ENCODE measurements at regions not wholly inside any gene's neighbourhood (a gene's known extent, or its start where the extent isn't known, plus 50 kb on each side); places are given as distances from the start of the nearest gene placed in this dataset.

DNA sequence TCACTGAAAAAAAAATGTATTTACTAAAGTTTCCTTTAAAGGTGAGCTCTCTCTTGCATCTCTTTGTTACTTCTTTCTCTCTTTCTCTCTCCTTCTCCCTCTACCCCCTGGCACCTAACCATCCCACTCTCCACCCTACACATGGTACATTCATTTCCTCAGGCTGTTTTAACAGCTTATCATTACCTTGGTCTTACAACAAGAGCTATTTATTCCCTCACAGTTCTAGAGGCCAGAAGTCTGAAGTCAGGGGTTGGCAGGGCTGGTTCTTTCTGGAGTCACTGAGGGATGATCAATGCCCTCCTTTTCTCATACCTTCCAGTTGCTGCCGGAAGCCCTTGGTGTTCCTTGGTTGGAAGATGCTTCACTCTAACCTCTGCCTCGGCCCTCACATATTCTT is 91.1 kb upstream of the DSCAM start:
- no peaks in the 10 kb centered on the region for H3K27me3 ChIP-seq (ENCODE audit: insufficient read depth, low read length)
- H3K9me3 ChIP-seq (ENCODE audit: low read length), result no peaks in the 10 kb centered on the region
- H3K36me3 ChIP-seq (ENCODE audit: insufficient read depth, low read length), result no peaks in the 10 kb centered on the region
- H3K4me1 ChIP-seq (ENCODE audit: insufficient read depth, low read length), result no peaks in the 10 kb centered on the region
- H3K4me3 ChIP-seq (ENCODE audit: low read length), result no peak overlapping the region
- no peak overlapping the region for H2AFZ ChIP-seq (ENCODE audit: low read depth, low read length)

DNA sequence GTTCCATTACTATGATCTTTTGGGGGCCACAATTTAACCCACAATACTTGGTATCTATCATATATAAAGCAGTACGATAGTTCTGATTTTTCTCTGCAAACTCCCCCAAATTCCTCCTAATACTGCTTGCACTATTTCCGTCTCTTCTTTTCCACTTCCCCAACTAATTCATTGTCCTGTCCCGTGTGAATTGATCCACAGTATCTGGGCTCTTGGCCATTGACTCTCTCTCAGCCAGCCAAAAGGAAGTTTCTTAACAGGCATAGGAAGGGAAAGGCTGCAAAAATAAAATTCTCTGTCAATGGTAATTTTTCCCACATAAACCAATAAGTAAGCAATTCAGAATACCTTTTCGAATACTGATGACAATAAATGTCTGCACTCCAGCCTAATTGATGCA is 91.7 kb upstream of the DSCAM start:
- H3K4me1 ChIP-seq (ENCODE audit: insufficient read depth, low read length), result no peaks in the 10 kb centered on the region
- no peaks in the 10 kb centered on the region for H3K9me3 ChIP-seq (ENCODE audit: low read length)
- H3K27me3 ChIP-seq (ENCODE audit: insufficient read depth, low read length), result no peaks in the 10 kb centered on the region
- no peak overlapping the region for H2AFZ ChIP-seq (ENCODE audit: low read depth, low read length)
- no peaks in the 10 kb centered on the region for H3K36me3 ChIP-seq (ENCODE audit: insufficient read depth, low read length)
- H3K4me3 ChIP-seq (ENCODE audit: low read length), result no peak overlapping the region

GRCh38 chr21:40947713-40948112 is 100.8 kb upstream of the DSCAM start:
- H3K4me3 ChIP-seq (ENCODE audit: low read length), result no peak overlapping the region
- H2AFZ ChIP-seq (ENCODE audit: low read depth, low read length), result no peak overlapping the region
- H3K27me3 ChIP-seq (ENCODE audit: insufficient read depth, low read length), result no peaks in the 10 kb centered on the region
- H3K9me3 ChIP-seq (ENCODE audit: low read length), result no peaks in the 10 kb centered on the region
- H3K36me3 ChIP-seq (ENCODE audit: insufficient read depth, low read length), result no peaks in the 10 kb centered on the region
- H3K4me1 ChIP-seq (ENCODE audit: insufficient read depth, low read length), result no peaks in the 10 kb centered on the region

- H3K36me3 ChIP-seq (ENCODE audit: insufficient read depth, low read length), result no peaks in the 10 kb centered on the region
- H3K9me3 ChIP-seq (ENCODE audit: low read length), result no peaks in the 10 kb centered on the region
Measured at GRCh38 chr21:40950970-40951369, 104.0 kb upstream of the DSCAM start.

DNA sequence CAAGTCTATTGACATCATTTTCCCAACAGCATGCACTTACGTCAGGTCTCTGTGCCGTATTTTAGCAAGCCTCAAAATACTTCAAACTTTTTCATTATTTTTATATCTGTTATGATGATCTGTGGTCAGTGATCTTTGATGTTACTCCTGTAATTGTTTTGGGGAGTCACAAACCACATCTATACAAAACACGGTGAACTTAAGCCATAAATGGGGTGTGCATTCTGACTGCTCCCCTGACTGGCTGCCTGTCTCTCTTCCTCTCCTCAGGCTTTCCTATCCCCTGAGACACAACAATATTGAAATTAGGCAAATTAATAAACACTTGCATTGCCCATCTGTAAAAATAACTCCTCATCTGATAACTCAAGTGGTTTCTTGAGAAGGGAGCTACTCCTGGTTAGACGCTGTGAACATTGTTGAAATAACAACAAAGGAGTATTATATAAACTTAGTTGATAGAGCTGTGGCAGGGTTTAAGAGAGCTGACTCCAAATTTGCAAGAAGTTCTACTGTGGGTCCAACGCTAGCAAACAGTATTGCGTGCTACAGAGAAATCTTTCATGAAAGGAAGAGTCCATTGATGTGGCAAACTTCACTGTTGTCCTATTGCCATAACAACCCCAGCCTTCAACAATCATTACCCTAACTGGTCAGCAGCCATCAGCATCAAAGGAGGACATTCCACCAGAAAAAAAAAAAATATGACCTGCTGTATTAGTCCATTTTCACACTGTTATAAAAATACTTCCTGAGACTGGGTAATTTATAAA is 105.8 kb upstream of the DSCAM start:
- Histone ChIP-seq H3K27me3 (ENCODE audit: insufficient read depth, low read length) (no peaks in the 10 kb centered on the region), H2AFZ (ENCODE audit: low read depth, low read length) (no peak overlapping the region), H3K9me3 (ENCODE audit: low read length) (no peaks in the 10 kb centered on the region), H3K36me3 (ENCODE audit: insufficient read depth, low read length) (no peaks in the 10 kb centered on the region), H3K4me3 (ENCODE audit: low read length) (no peak overlapping the region), H3K4me1 (ENCODE audit: insufficient read depth, low read length) (no peaks in the 10 kb centered on the region)

More at GRCh38 chr21:40950970-40951369, 104.0 kb upstream of the DSCAM start:
- no peak overlapping the region for H2AFZ ChIP-seq (ENCODE audit: low read depth, low read length)
- H3K4me3 ChIP-seq (ENCODE audit: low read length), result no peak overlapping the region
- no peaks in the 10 kb centered on the region for H3K4me1 ChIP-seq (ENCODE audit: insufficient read depth, low read length)
- no peaks in the 10 kb centered on the region for H3K27me3 ChIP-seq (ENCODE audit: insufficient read depth, low read length)

DNA sequence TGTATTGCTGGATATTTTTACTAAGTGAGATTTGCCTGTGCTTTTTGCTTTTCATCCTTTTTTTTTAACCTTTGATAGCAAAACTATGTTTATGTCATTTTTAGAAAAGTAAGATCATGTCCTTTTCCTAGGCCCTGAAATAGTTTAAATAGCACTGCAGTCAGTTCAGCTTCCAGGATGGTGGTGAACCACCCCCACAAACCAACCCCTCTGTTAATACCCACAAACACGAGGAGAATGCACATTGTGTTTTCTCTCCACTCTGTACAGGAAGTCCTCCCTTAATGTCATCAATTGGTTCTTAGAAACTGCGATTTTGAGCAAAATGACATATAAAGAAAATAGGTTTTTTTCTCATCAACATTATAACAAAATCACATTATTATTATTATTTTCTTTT is 117.7 kb upstream of the DSCAM start:
- H3K36me3 ChIP-seq (ENCODE audit: insufficient read depth, low read length), result no peaks in the 10 kb centered on the region
- H3K4me3 ChIP-seq (ENCODE audit: low read length), result no peak overlapping the region
- no peaks in the 10 kb centered on the region for H3K27me3 ChIP-seq (ENCODE audit: insufficient read depth, low read length)
- no peaks in the 10 kb centered on the region for H3K9me3 ChIP-seq (ENCODE audit: low read length)
- no peak overlapping the region for H2AFZ ChIP-seq (ENCODE audit: low read depth, low read length)
- no peaks in the 10 kb centered on the region for H3K4me1 ChIP-seq (ENCODE audit: insufficient read depth, low read length)

GRCh38 chr21:40967771-40968170 is 120.8 kb upstream of the DSCAM start:
- Histone ChIP-seq H3K4me3 (ENCODE audit: low read length) (no peak overlapping the region), H3K36me3 (ENCODE audit: insufficient read depth, low read length) (no peaks in the 10 kb centered on the region), H2AFZ (ENCODE audit: low read depth, low read length) (no peak overlapping the region), H3K4me1 (ENCODE audit: insufficient read depth, low read length) (no peaks in the 10 kb centered on the region), H3K9me3 (ENCODE audit: low read length) (no peaks in the 10 kb centered on the region), H3K27me3 (ENCODE audit: insufficient read depth, low read length) (no peaks in the 10 kb centered on the region)

DNA sequence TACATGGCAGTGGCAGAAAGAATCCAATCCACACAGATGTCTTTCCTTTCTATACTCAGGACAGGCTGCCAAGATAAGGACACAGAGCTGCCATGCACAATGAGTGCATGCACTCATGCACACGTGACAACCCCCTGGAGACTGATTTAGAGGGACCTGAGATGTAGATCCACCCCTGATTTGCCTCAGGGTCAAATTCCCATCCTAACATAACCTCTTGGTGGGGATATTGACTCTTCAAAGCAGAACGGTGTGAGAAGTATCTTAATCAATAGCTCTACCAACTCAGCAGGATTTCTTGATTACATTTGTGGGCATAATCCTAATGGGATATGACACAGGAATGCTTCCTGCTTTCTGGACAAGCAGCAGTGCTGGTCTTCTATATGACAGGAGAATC is 125.2 kb upstream of the DSCAM start:
- Histone ChIP-seq H3K4me3 (ENCODE audit: low read length) (no peak overlapping the region), H3K4me1 (ENCODE audit: insufficient read depth, low read length) (no peaks in the 10 kb centered on the region), H3K9me3 (ENCODE audit: low read length) (no peaks in the 10 kb centered on the region), H2AFZ (ENCODE audit: low read depth, low read length) (no peak overlapping the region), H3K27me3 (ENCODE audit: insufficient read depth, low read length) (no peaks in the 10 kb centered on the region), H3K36me3 (ENCODE audit: insufficient read depth, low read length) (no peaks in the 10 kb centered on the region)

- Histone ChIP-seq H2AFZ (ENCODE audit: low read depth, low read length) (no peak overlapping the region), H3K27me3 (ENCODE audit: insufficient read depth, low read length) (no peaks in the 10 kb centered on the region), H3K4me3 (ENCODE audit: low read length) (no peak overlapping the region), H3K9me3 (ENCODE audit: low read length) (no peaks in the 10 kb centered on the region), H3K36me3 (ENCODE audit: insufficient read depth, low read length) (no peaks in the 10 kb centered on the region), H3K4me1 (ENCODE audit: insufficient read depth, low read length) (no peaks in the 10 kb centered on the region)
Measured at GRCh38 chr21:40976198-40977109, 129.5 kb upstream of the DSCAM start.

- Histone ChIP-seq H3K4me1 (ENCODE audit: insufficient read depth, low read length) (no peaks in the 10 kb centered on the region), H2AFZ (ENCODE audit: low read depth, low read length) (no peak overlapping the region), H3K9me3 (ENCODE audit: low read length) (no peaks in the 10 kb centered on the region), H3K27me3 (ENCODE audit: insufficient read depth, low read length) (no peaks in the 10 kb centered on the region), H3K36me3 (ENCODE audit: insufficient read depth, low read length) (no peaks in the 10 kb centered on the region), H3K4me3 (ENCODE audit: low read length) (no peak overlapping the region)
Measured at GRCh38 chr21:40985370-40985769, 138.4 kb upstream of the DSCAM start.

GRCh38 chr21:40990366-40990765 is 143.4 kb upstream of the DSCAM start:
- Histone ChIP-seq H3K4me3 (ENCODE audit: low read length) (no peak overlapping the region), H3K4me1 (ENCODE audit: insufficient read depth, low read length) (no peaks in the 10 kb centered on the region), H2AFZ (ENCODE audit: low read depth, low read length) (no peak overlapping the region), H3K36me3 (ENCODE audit: insufficient read depth, low read length) (no peaks in the 10 kb centered on the region), H3K27me3 (ENCODE audit: insufficient read depth, low read length) (no peaks in the 10 kb centered on the region), H3K9me3 (ENCODE audit: low read length) (no peaks in the 10 kb centered on the region)

GRCh38 chr21:40997831-40998230 is 150.9 kb upstream of the DSCAM start:
- H3K27me3 ChIP-seq (ENCODE audit: insufficient read depth, low read length), result no peaks in the 10 kb centered on the region
- no peak overlapping the region for H3K4me3 ChIP-seq (ENCODE audit: low read length)
- H2AFZ ChIP-seq (ENCODE audit: low read depth, low read length), result no peak overlapping the region
- no peaks in the 10 kb centered on the region for H3K36me3 ChIP-seq (ENCODE audit: insufficient read depth, low read length)
- H3K9me3 ChIP-seq (ENCODE audit: low read length), result no peaks in the 10 kb centered on the region
- H3K4me1 ChIP-seq (ENCODE audit: insufficient read depth, low read length), result no peaks in the 10 kb centered on the region

DNA sequence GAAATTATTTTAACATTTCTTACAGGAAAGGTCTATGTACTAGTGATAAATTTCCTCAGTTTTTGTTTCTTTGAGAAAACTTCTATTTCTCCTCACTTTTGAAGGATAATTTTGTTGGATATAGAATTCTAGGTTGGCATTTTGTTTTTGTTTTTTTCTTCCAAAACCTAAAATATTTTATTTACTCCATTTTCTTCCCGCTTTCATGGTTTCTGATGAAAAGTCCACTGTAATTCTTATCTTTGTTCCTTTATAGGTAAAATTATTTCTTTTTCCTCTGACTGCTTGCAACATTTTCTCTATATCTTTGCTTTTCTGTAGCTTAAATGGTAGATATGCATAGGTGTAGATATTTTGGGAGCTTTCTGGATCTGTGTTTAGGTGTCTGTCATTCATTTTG is 153.9 kb upstream of the DSCAM start:
- Histone ChIP-seq H3K27me3 (ENCODE audit: insufficient read depth, low read length) (no peaks in the 10 kb centered on the region), H2AFZ (ENCODE audit: low read depth, low read length) (no peak overlapping the region), H3K9me3 (ENCODE audit: low read length) (no peaks in the 10 kb centered on the region), H3K4me1 (ENCODE audit: insufficient read depth, low read length) (no peaks in the 10 kb centered on the region), H3K4me3 (ENCODE audit: low read length) (no peak overlapping the region), H3K36me3 (ENCODE audit: insufficient read depth, low read length) (no peaks in the 10 kb centered on the region)

Measured in neuron (in vitro differentiated cells).